ENCODE measurements at regions not wholly inside any gene's neighbourhood (a gene's known extent, or its start where the extent isn't known, plus 50 kb on each side); places are given as distances from the start of the nearest gene placed in this dataset.

- no peak for TF ChIP-seq MAZ (IDR thresholded peaks at IDR 0.05; ENCODE audit: borderline replicate concordance, low read depth, low read length)
- no peak for TF ChIP-seq NFE2L2 (IDR thresholded peaks at IDR 0.05; ENCODE audit: low read depth, low read length)
- TF ChIP-seq RCOR1 (IDR thresholded peaks at IDR 0.05; ENCODE audit: insufficient replicate concordance, low read length), result no peak
- no peak overlapping the region for H2AK5ac ChIP-seq (ENCODE audit: low read depth, low read length)
- H3K36me3 ChIP-seq (ENCODE audit: control insufficient read depth, insufficient read depth, low read length), result no peaks in the 10 kb centered on the region
- H2AK9ac ChIP-seq (replicated peaks; ENCODE audit: low read depth, low read length, poor library complexity), result no peak overlapping the region
- no peak overlapping the region for H3K4ac ChIP-seq (ENCODE audit: low read depth, low read length)
- no peak overlapping the region for H4K5ac ChIP-seq (ENCODE audit: low read depth, low read length)
- intact Hi-C loops (cut with micrococcal nuclease), result no loop called here
- no peak for DNase-seq
- peaks cover 18% of the 10 kb centered on the region for H3K9me3 ChIP-seq (ENCODE audit: control insufficient read depth, insufficient read depth, low read length)
- H3K18ac ChIP-seq (ENCODE audit: low read depth, low read length), result no peak overlapping the region
- no peak overlapping the region for H2BK15ac ChIP-seq (ENCODE audit: low read depth, low read length)
- H3K4me2 ChIP-seq (ENCODE audit: low read depth, low read length), result no peak overlapping the region
- H2BK20ac ChIP-seq (ENCODE audit: low read depth, low read length), result no peak overlapping the region
- H2BK120ac ChIP-seq (ENCODE audit: low read depth, low read length), result no peak overlapping the region
- dilution Hi-C loops (cut with HindIII; ENCODE audit: low sequenced_read_pairs, unreplicated experiment), result no loop called here
- no peaks in the 10 kb centered on the region for H3K4me1 ChIP-seq (ENCODE audit: control insufficient read depth, insufficient read depth, low read length)
- no peaks in the 10 kb centered on the region for H3K9me1 ChIP-seq (ENCODE audit: insufficient read depth, low read length)
- no peak overlapping the region for H4K8ac ChIP-seq (ENCODE audit: low read depth in 2 of 2, low read length in 2 of 2)
- H3K27me3 ChIP-seq (ENCODE audit: control insufficient read depth, insufficient read depth, low read length), result no peaks in the 10 kb centered on the region
- WGBS, 2 experiments (ENCODE audit: extremely low coverage in 2 of 2, insufficient read length in 1 of 2), result 81% methylated on average over 25 of the region's 44 CpGs; no CpG with 5 or more reads in 1 of the 2 experiments
- no peak for ATAC-seq (ENCODE audit: low read depth)
- in situ Hi-C loops (cut with MboI; ENCODE audit: low sequenced_read_pairs), result no loop called here
- H4K91ac ChIP-seq (ENCODE audit: insufficient read depth, low read depth, low read length), result no peak overlapping the region
- H4K20me1 ChIP-seq (ENCODE audit: insufficient read depth, low read length), result no peaks in the 10 kb centered on the region
- ChIA-PET POLR2A (ENCODE audit: unreplicated experiment) (no interaction called here), CTCF (no interaction called here)
- H2AFZ ChIP-seq (replicated peaks; ENCODE audit: low read length, poor library complexity), result no peak overlapping the region
- H3K14ac ChIP-seq (replicated peaks; ENCODE audit: low read depth, low read length), result no peak overlapping the region
- H3K23ac ChIP-seq (ENCODE audit: low read depth, low read length), result no peak overlapping the region
- no peak overlapping the region for H3K27ac ChIP-seq (ENCODE audit: insufficient read depth, low read length)
- H2BK5ac ChIP-seq (ENCODE audit: low read depth, low read length, poor library complexity, severe bottlenecking), result no peak overlapping the region
- H3K79me1 ChIP-seq (ENCODE audit: low read depth in 1 of 2, low read length in 2 of 2), result no peaks in the 10 kb centered on the region
- H3K56ac ChIP-seq (ENCODE audit: extremely low read depth, insufficient read depth, low read length), result no peak overlapping the region
- no peak overlapping the region for H3K9ac ChIP-seq (ENCODE audit: low read depth, low read length)
- H3K4me3 ChIP-seq (ENCODE audit: insufficient read depth, low read depth, low read length), result no peak overlapping the region
- no TSS peak for BruUV-seq (replicated peaks)
These were observed 627.8 kb downstream of the TBC1D22A start for GRCh38 chr22:47390026-47390970.

All from IMR-90 (cell line).